ENCODE measurements at regions not wholly inside any gene's neighbourhood (a gene's known extent, or its start where the extent isn't known, plus 50 kb on each side); places are given as distances from the start of the nearest gene placed in this dataset.

GRCh38 chr12:107894589-107894988 is 120.1 kb downstream of the ASCL4 start:
- no peak for DNase-seq

- no peak for DNase-seq
These were observed 121.5 kb downstream of the ASCL4 start for GRCh38 chr12:107895966-107896365.

GRCh38 chr12:107900588-107900987 is 126.1 kb downstream of the ASCL4 start:
- DNase-seq: no peak

GRCh38 chr12:107903341-107904061 is 129.0 kb downstream of the ASCL4 start:
- peak; percentile 26 for DNase-seq

- DNase-seq: no peak
These were observed 132.2 kb downstream of the ASCL4 start for GRCh38 chr12:107906707-107907106.

- no peak for DNase-seq
These were observed 138.0 kb downstream of the ASCL4 start for GRCh38 chr12:107912421-107913004.

GRCh38 chr12:107914460-107914977 is 140.0 kb downstream of the ASCL4 start:
- DNase-seq: no peak

GRCh38 chr12:107917912-107918800 is 143.7 kb downstream of the ASCL4 start:
- DNase-seq: peak; percentile 24

GRCh38 chr12:107921062-107921461 is 146.6 kb downstream of the ASCL4 start:
- DNase-seq: no peak

- DNase-seq: no peak
These were observed 150.6 kb downstream of the ASCL4 start for GRCh38 chr12:107925125-107925524.

GRCh38 chr12:107929436-107929835 is 154.9 kb downstream of the ASCL4 start:
- peak; percentile 51 for DNase-seq

- DNase-seq: no peak
These were observed 157.3 kb downstream of the ASCL4 start for GRCh38 chr12:107931761-107932160.

GRCh38 chr12:107938446-107938845 is 163.9 kb downstream of the ASCL4 start:
- DNase-seq: no peak

GRCh38 chr12:107948391-107948945 is 174.0 kb downstream of the ASCL4 start:
- DNase-seq: no peak

GRCh38 chr12:107951024-107951423 is 176.5 kb downstream of the ASCL4 start:
- DNase-seq: no peak

- DNase-seq: no peak
These were observed 173.0 kb upstream of the WSCD2 start for GRCh38 chr12:107955966-107956643.

- DNase-seq: no peak
These were observed 171.6 kb upstream of the WSCD2 start for GRCh38 chr12:107957459-107957858.

- DNase-seq: no peak
These were observed 165.5 kb upstream of the WSCD2 start for GRCh38 chr12:107963635-107964034.

GRCh38 chr12:107967170-107967569 is 161.9 kb upstream of the WSCD2 start:
- no peak for DNase-seq

- no peak for DNase-seq
These were observed 155.1 kb upstream of the WSCD2 start for GRCh38 chr12:107973950-107974349.

- no peak for DNase-seq
These were observed 152.8 kb upstream of the WSCD2 start for GRCh38 chr12:107976331-107976730.

GRCh38 chr12:107978201-107978600 is 150.9 kb upstream of the WSCD2 start:
- DNase-seq: no peak

- no peak for DNase-seq
These were observed 150.4 kb upstream of the WSCD2 start for GRCh38 chr12:107978641-107979040.

All from NCI-H1092 treated with DMSO at 0.1 percent for 48 hours (cell line).